ENCODE measurements at regions not wholly inside any gene's neighbourhood (a gene's known extent, or its start where the extent isn't known, plus 50 kb on each side); places are given as distances from the start of the nearest gene placed in this dataset.
A peak's percentile ranks its signal among the peaks of the same experiment; 100 is the strongest.

DNA sequence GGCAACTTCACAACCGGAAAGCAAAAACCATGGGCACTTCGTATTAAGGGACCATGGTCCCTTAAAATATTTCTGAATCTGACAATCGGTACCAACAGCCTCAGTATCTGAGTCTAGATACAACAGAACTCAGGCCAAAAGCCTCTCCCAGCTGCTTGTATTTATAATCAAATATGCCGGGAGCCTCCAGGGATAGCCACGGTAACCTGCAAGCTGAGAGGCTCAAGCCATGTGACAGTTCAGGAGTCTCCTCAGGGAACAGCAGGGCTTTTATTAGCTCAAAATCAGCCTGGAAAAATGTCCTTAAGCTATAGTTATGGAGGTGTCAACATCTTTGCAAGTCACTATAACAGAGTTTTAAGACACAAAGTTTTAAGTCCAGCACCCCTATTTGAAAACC is 352.8 kb upstream of the GYPC start:
- Histone ChIP-seq H3K9me3 (ENCODE audit: control insufficient read depth in 4 of 4, low read length in 3 of 4) (no peaks in the 10 kb centered on the region), H3K27me3 (ENCODE audit: control insufficient read depth in 4 of 4, insufficient read depth in 4 of 4, low read length in 3 of 4) (no peaks in the 10 kb centered on the region), H3K4me1 (ENCODE audit: control insufficient read depth in 4 of 4, insufficient read depth in 4 of 4, low read length in 3 of 4) (peaks cover 0 to 2% (median 0%) of the 10 kb centered on the region in 4 donors), H3K9ac (ENCODE audit: low read depth in 1 of 2, low read length in 2 of 2) (no peak overlapping the region), H3K36me3 (ENCODE audit: control insufficient read depth in 4 of 4, insufficient read depth in 3 of 4, low read depth in 1 of 4, low read length in 3 of 4) (no peaks in the 10 kb centered on the region), H3K27ac (ENCODE audit: low read depth in 1 of 2, low read length in 2 of 2) (no peak overlapping the region), H3K4me3 (ENCODE audit: low read depth in 1 of 3, low read length in 3 of 3) (no peak overlapping the region)
- WGBS: 74% methylated on average over 5 of the region's 5 CpGs
- TF ChIP-seq ZBTB33 (IDR thresholded peaks at IDR 0.05) (no peak), JUND (IDR thresholded peaks at IDR 0.05) (no peak), EGR1 (IDR thresholded peaks at IDR 0.05; ENCODE audit: low read depth in 2 of 2) (no peak), FOXA1 (IDR thresholded peaks at IDR 0.05) (no peak), RXRA (IDR thresholded peaks at IDR 0.05) (no peak)
- no peak for DNase-seq (ENCODE audit: low spot score)

GRCh38 chr2:126304154-126304553 is 351.8 kb upstream of the GYPC start:
- TF ChIP-seq HNF4A (conservative IDR thresholded peaks at IDR 0.05) (peak; percentile 10 to 43), FOXA2 (IDR thresholded peaks at IDR 0.05) (no peak), RAD21 (IDR thresholded peaks at IDR 0.05) (peak in 1 of 2 donors; percentile 6)
- H3K36me3 ChIP-seq (ENCODE audit: control insufficient read depth in 4 of 4, insufficient read depth in 3 of 4, low read depth in 1 of 4, low read length in 3 of 4): no peaks in the 10 kb centered on the region

DNA sequence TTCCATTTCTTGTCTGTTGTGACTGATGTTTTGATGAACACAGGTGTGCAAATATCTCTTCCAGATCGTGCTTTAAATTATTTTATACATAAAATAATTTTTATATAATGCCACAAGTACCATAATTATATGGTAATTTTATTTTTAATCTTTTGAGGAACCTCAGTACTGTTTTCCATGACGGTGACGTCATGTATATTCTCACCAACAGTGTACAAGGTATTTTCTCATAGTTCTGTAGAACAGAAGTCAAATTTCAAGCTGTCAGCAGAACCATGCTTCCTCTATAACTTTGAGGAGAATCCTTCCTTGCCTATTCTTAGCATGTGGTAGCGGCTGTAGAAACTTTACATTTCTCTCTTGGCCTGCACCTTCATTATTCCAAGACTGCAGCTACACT is 349.4 kb upstream of the GYPC start:
- H3K27ac ChIP-seq (ENCODE audit: low read depth in 1 of 2, low read length in 2 of 2): no peak overlapping the region
- no peak overlapping the region for H3K4me3 ChIP-seq (ENCODE audit: low read depth in 1 of 3, low read length in 3 of 3)
- no peak overlapping the region for H3K9ac ChIP-seq (ENCODE audit: low read depth in 1 of 2, low read length in 2 of 2)
- H3K27me3 ChIP-seq (ENCODE audit: control insufficient read depth in 4 of 4, insufficient read depth in 4 of 4, low read length in 3 of 4): no peaks in the 10 kb centered on the region
- peaks cover 0 to 2% (median 0%) of the 10 kb centered on the region in 4 donors for H3K4me1 ChIP-seq (ENCODE audit: control insufficient read depth in 4 of 4, insufficient read depth in 4 of 4, low read length in 3 of 4)
- no peaks in the 10 kb centered on the region for H3K36me3 ChIP-seq (ENCODE audit: control insufficient read depth in 4 of 4, insufficient read depth in 3 of 4, low read depth in 1 of 4, low read length in 3 of 4)
- DNase-seq (ENCODE audit: low spot score): no peak
- 80% methylated on average over 4 of the region's 4 CpGs for whole genome bisulfite sequencing
- TF ChIP-seq RAD21 (IDR thresholded peaks at IDR 0.05) (no peak), FOXA2 (IDR thresholded peaks at IDR 0.05) (no peak), SP1 (IDR thresholded peaks at IDR 0.05) (no peak), TAF1 (conservative IDR thresholded peaks at IDR 0.05) (no peak), CTCF (IDR thresholded peaks at IDR 0.05; ENCODE audit: low read depth, low read length, missing input control) (no peak), HNF4G (IDR thresholded peaks at IDR 0.05) (no peak), FOXA1 (IDR thresholded peaks at IDR 0.05) (no peak), ATF3 (IDR thresholded peaks at IDR 0.05) (no peak), YY1 (IDR thresholded peaks at IDR 0.05) (no peak), EGR1 (IDR thresholded peaks at IDR 0.05; ENCODE audit: low read depth in 2 of 2) (no peak), ZBTB33 (IDR thresholded peaks at IDR 0.05) (no peak), HNF4A (conservative IDR thresholded peaks at IDR 0.05) (no peak), JUND (IDR thresholded peaks at IDR 0.05) (no peak), RXRA (IDR thresholded peaks at IDR 0.05) (no peak)
- H3K9me3 ChIP-seq (ENCODE audit: control insufficient read depth in 4 of 4, low read length in 3 of 4): no peaks in the 10 kb centered on the region

More at GRCh38 chr2:126304154-126304553, 351.8 kb upstream of the GYPC start:
- no peak overlapping the region for H3K4me3 ChIP-seq (ENCODE audit: low read depth in 1 of 3, low read length in 3 of 3)
- no peak overlapping the region for H3K9ac ChIP-seq (ENCODE audit: low read depth in 1 of 2, low read length in 2 of 2)
- no peak for DNase-seq (ENCODE audit: low spot score)
- H3K27ac ChIP-seq (ENCODE audit: low read depth in 1 of 2, low read length in 2 of 2): no peak overlapping the region
- no peaks in the 10 kb centered on the region for H3K9me3 ChIP-seq (ENCODE audit: control insufficient read depth in 4 of 4, low read length in 3 of 4)
- 26% methylated on average over 2 of the region's 2 CpGs for WGBS
- peaks cover 0 to 2% (median 0%) of the 10 kb centered on the region in 4 donors for H3K4me1 ChIP-seq (ENCODE audit: control insufficient read depth in 4 of 4, insufficient read depth in 4 of 4, low read length in 3 of 4)
- H3K27me3 ChIP-seq (ENCODE audit: control insufficient read depth in 4 of 4, insufficient read depth in 4 of 4, low read length in 3 of 4): no peaks in the 10 kb centered on the region
